ENCODE measurements at regions not wholly inside any gene's neighbourhood (a gene's known extent, or its start where the extent isn't known, plus 50 kb on each side); places are given as distances from the start of the nearest gene placed in this dataset.

GRCh38 chr14:51513281-51513680 lies 138.4 kb upstream of the FRMD6 start:
- no peak for DNase-seq (ENCODE audit: low read depth)

- DNase-seq (ENCODE audit: low read depth) = no peak
Measured at GRCh38 chr14:51513933-51514332, 137.8 kb upstream of the FRMD6 start.

- no peak for DNase-seq (ENCODE audit: low read depth)
Measured at GRCh38 chr14:51515611-51516010, 136.1 kb upstream of the FRMD6 start.

- DNase-seq (ENCODE audit: low read depth) = no peak
Measured at GRCh38 chr14:51516706-51517395, 134.9 kb upstream of the FRMD6 start.

GRCh38 chr14:51518280-51518679 lies 133.4 kb upstream of the FRMD6 start:
- no peak for DNase-seq (ENCODE audit: low read depth)

DNA sequence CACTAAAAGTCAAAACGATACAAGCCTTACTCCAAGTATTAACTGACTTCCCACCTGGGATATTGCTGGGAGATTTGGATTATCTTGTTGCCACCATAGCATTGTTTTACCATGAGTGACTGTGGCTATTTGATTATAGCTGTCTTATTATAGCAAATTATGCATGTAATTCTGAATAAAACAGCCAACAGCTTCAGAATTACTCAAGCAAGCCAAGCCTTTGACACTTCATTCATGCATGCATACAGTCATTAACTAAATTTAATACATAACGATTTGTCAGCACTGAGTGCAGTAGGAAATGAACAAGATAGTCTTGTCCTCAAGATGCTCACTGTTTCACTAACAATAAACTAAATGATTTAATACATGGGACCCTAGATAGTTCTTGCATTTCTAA lies 133.0 kb upstream of the FRMD6 start:
- no peak for DNase-seq (ENCODE audit: low read depth)

GRCh38 chr14:51520087-51520486 lies 131.6 kb upstream of the FRMD6 start:
- no peak for DNase-seq (ENCODE audit: low read depth)

- DNase-seq (ENCODE audit: low read depth) = no peak
Measured at GRCh38 chr14:51521764-51522163, 129.9 kb upstream of the FRMD6 start.

- DNase-seq (ENCODE audit: low read depth) = no peak
Measured at GRCh38 chr14:51523243-51523642, 128.5 kb upstream of the FRMD6 start.

DNA sequence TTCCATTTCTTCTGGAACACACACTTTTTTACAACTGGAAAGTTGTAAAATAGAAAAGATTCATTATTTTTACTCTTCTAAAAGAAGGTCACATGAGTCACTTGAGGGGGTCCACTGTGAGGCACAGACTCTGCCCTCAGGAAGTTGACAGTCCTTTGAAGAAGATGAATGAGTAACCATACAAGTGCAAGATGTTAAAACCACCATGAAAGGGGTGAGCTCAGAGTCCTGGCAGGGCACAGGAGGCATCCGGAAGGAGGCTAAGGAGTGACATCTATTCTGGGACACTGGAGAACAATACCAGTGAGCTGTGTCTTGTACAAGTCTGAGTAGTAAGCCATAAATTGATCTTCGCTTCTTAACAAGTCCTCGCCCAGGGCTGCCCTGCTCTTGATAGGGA lies 126.0 kb upstream of the FRMD6 start:
- no peak for DNase-seq (ENCODE audit: low read depth)

DNA sequence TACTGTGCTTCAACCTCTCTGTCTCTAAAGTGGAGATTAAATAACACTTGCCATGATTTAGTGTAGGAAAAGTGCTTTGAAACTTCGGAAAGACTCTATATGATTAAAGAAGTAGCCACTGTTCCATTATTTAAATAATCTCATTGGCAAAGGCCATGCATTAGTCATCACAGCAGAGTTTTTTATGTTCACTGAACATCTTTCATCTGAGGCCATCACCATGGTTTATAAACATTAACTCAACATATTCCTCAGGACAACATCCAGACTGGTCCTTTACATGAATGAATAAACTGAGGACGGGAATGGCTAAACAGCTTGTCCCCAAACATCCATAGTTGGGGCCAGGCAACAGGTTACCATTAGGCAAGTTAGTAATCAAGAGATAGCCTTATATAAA lies 124.6 kb upstream of the FRMD6 start:
- no peak for DNase-seq (ENCODE audit: low read depth)

DNA sequence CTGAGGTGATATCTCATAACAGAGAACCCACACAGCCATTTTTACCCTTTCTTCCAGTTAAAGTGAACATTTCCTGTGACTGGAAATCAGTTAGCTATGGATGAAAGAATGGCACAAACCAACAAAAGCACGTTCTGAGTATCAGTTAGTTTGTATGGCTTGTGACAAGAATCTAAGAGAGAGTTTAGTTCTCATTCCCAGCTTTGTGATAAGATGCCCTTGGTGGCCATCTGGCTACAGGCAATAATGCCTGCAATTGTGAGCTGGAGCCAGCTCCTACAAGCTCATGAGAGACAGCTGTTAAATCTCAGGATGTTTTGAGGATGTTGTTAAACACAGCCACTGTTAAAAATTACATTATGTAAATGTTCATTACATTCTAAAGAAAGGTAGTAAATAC lies 122.0 kb upstream of the FRMD6 start:
- DNase-seq (ENCODE audit: low read depth) = no peak

DNA sequence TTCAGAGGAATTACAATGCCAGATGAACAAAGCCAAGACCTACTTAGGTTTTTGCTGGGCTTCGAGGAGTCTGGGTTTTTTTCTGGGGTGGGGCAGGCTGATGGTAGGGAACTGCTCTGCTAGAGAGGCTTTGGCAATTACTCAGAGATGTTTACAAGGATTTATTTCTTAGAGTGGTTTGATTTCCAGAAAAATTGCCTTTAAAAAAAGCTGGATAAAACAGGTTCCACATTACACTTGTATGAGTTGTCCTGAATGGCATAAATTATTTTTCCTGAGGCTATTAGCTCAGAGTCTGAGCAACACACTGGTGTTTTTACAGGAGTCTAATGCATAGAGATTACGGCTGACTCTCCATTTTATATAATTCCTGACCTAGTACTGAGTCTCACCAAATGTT lies 118.5 kb upstream of the FRMD6 start:
- no peak for DNase-seq (ENCODE audit: low read depth)

GRCh38 chr14:51533872-51534553 lies 117.7 kb upstream of the FRMD6 start:
- no peak for DNase-seq (ENCODE audit: low read depth)

DNA sequence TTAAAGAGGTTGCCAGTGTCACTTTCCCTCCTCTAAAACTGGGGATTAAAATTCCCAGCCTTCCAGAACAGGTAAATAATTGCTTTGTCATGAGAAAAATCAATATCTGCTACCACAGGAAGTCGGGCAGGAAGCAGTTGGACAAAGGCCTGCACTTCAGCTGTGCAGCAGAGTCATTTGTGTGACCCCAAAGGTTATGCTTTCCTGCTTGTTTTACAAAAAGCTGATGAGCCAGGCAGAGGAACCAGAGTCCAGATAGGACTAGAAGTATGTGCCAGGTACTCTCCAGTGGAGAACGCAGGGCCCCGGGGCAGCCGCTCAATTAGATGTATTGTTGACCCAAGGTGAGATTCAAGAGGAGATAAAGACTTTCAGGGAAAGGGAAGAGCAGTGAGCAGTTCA lies 117.1 kb upstream of the FRMD6 start:
- no peak for DNase-seq (ENCODE audit: low read depth)

GRCh38 chr14:51535443-51536044 lies 116.2 kb upstream of the FRMD6 start:
- no peak for DNase-seq (ENCODE audit: low read depth)

GRCh38 chr14:51538973-51539372 lies 112.7 kb upstream of the FRMD6 start:
- DNase-seq (ENCODE audit: low read depth) = no peak

DNA sequence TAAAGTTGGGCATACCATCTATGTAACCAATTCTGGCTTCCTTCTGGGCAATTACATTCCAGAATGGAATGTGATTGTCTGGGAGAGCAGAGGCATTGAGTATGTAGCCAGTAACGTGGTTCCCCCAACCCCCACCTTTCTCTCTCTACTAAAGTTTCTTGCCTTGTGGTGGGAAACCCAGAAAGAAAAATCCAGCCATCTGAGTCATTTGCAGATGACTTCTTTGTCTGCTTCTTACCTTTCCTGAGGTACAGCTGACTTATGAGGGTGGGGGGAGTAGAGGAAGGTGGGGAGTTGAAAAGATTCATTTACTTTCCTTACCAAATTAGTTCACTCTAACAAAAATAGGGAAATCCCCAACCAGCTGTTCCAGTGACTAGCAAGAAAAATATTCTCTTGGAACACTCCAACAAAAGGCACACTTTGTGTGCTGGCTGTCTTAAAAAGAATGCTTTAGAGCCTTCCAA lies 112.1 kb upstream of the FRMD6 start:
- DNase-seq (ENCODE audit: low read depth) = no peak

- no peak for DNase-seq (ENCODE audit: low read depth)
Measured at GRCh38 chr14:51540364-51540763, 111.3 kb upstream of the FRMD6 start.

DNA sequence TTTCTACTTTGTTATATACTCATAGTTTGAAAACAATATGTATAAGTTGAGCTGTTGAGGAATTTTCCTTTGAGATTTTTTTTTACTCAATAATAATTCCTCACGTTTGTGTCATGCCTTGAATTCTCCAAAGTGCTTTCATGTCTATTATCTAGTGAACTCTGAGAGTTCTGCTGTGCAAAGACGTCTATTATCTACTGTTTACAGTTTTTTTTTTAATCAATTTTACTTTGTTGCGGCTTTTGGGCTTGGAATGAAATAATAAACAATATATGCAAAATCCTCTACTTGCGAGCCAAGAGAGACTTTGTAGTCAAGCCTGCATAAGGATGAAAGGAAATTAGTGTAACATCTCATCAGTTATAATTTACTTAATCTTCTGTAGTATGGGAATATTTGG lies 107.2 kb upstream of the FRMD6 start:
- no peak for DNase-seq (ENCODE audit: low read depth)

DNA sequence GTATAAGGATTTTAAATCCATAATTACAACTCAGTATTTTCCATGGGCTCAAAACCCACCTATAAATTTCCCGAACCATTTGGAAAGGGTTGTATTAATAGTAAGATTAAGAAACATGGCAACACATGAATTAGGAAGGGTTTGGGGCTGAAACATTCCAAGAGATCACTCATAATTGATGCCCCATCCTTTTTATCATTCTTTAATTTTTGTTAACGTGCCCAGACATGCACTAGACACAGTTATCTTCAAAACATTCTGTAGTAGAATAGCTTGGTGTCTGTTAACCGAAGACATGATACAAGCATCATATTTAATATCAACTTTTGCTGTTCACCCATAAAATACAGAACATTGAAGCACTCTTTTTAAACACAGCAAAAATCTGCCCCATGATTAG lies 106.8 kb upstream of the FRMD6 start:
- DNase-seq (ENCODE audit: low read depth) = no peak

- no peak for DNase-seq (ENCODE audit: low read depth)
Measured at GRCh38 chr14:51545396-51545795, 106.3 kb upstream of the FRMD6 start.

GRCh38 chr14:51546099-51546498 lies 105.6 kb upstream of the FRMD6 start:
- DNase-seq (ENCODE audit: low read depth) = no peak
